ENCODE measurements at regions not wholly inside any gene's neighbourhood (a gene's known extent, or its start where the extent isn't known, plus 50 kb on each side); places are given as distances from the start of the nearest gene placed in this dataset.

DNA sequence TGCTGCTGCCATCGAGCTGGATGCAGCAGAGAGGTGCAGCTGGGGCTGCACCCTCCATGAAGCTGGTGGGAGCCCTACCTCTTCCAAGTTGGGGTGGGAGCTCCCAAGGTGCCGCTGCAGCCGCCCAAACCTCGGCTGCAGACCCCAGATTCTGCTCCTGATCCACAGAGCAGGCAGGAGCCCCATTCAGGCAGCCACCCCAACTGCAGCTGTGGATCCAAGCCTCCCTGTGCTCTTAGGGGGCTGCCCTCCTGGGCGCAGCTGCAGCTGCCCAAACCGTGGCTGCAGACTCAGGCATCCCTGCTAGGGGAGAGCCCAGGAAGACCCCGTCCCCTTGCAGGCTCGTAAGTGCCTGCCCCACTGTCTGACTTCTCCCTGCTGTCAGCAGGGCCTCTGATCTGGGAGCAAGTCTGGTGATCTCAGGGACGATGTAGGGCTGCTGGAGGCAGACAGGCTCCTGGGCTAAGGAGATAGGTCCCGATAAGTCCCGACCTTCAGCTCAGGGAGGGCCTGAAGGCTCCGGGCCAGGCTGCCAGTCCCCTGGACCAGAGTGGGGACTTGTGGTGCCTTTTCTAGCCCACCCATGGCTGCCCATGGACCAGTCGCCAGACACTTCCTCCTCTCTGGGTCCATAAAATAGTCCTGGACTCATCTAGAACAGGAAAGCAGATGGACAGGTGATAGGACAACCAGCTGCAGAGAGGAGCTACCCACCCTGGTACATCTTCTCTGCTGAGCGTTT, 767.1 kb upstream of the CDH7 start:
- TF ChIP-seq EZH2 (IDR thresholded peaks at IDR 0.05; ENCODE audit: insufficient read depth, poor library complexity, severe bottlenecking) (no peak), EZH2phosphoT487 (IDR thresholded peaks at IDR 0.05; ENCODE audit: insufficient read depth, low read depth) (no peak)

Measured in GM23248 (cell line).